ENCODE measurements at regions not wholly inside any gene's neighbourhood (a gene's known extent, or its start where the extent isn't known, plus 50 kb on each side); places are given as distances from the start of the nearest gene placed in this dataset.

- Histone ChIP-seq H4K20me1 (ENCODE audit: control insufficient read depth, extremely low read depth, insufficient read depth, low read length) (no peaks in the 10 kb centered on the region), H3K4me3 (replicated peaks in 1 of 4; ENCODE audit: control extremely low read depth in 1 of 4, insufficient read depth in 1 of 4, low read depth in 3 of 4, low read length in 4 of 4) (no peak overlapping the region), H3K9me3 (ENCODE audit: control insufficient read depth, insufficient read depth, low read depth, low read length) (no peaks in the 10 kb centered on the region), H3K79me2 (ENCODE audit: control insufficient read depth, insufficient read depth, low read length) (no peaks in the 10 kb centered on the region), H3K36me3 (ENCODE audit: control insufficient read depth, insufficient read depth, low read length) (no peaks in the 10 kb centered on the region), H3K27ac (ENCODE audit: insufficient read depth, low read length) (no peak overlapping the region), H3K4me1 (ENCODE audit: control insufficient read depth, extremely low read depth, insufficient read depth, low read length) (no peaks in the 10 kb centered on the region), H3K9ac (ENCODE audit: insufficient read depth, low read length) (no peak overlapping the region), H2AFZ (ENCODE audit: low read length) (no peak overlapping the region), H3K4me2 (ENCODE audit: extremely low read depth, insufficient read depth, low read length) (no peak overlapping the region), H3K27me3 (ENCODE audit: control insufficient read depth, insufficient read depth, low read length) (no peaks in the 10 kb centered on the region)
- TF ChIP-seq CTCF (conservative IDR thresholded peaks at IDR 0.05 in 1 of 2, IDR thresholded peaks at IDR 0.05 in 1 of 2; ENCODE audit: low read depth in 1 of 2, low read length in 2 of 2) (no peak), EZH2 (IDR thresholded peaks at IDR 0.05; ENCODE audit: low read length, missing control alignments) (no peak)
- no peak for DNase-seq (ENCODE audit: low read depth in 2 of 2)
These were observed 91.4 kb downstream of the SUDS3 start for GRCh38 chr12:118467641-118468305.

DNA sequence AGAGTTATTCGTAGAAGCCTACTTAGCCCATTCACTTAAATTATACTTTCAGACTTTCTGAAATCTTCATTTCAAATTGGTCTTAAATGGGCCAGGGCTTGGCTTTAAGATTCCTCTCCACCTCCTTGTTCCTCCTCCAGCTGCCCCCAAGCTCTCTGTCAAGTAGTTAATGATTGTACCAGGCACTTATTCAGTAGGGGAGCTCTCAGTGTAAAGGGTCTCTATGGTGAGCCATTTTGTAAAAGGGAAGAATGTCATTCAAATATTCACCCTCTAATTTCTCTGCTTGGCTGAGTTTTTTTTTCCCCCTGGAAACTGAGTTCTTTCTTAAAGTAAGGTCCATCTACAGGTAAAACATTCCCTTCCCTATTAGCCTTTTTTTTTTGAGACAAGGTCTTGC is 96.6 kb downstream of the SUDS3 start:
- no peaks in the 10 kb centered on the region for H4K20me1 ChIP-seq (ENCODE audit: control insufficient read depth, extremely low read depth, insufficient read depth, low read length)
- H3K9me3 ChIP-seq (ENCODE audit: control insufficient read depth, insufficient read depth, low read depth, low read length) = no peaks in the 10 kb centered on the region
- no peak for DNase-seq (ENCODE audit: low read depth in 2 of 2)
- H3K4me3 ChIP-seq (replicated peaks in 1 of 4; ENCODE audit: control extremely low read depth in 1 of 4, insufficient read depth in 1 of 4, low read depth in 3 of 4, low read length in 4 of 4) = no peak overlapping the region
- H3K9ac ChIP-seq (ENCODE audit: insufficient read depth, low read length) = no peak overlapping the region
- H3K4me1 ChIP-seq (ENCODE audit: control insufficient read depth, extremely low read depth, insufficient read depth, low read length) = no peaks in the 10 kb centered on the region
- no peaks in the 10 kb centered on the region for H3K27me3 ChIP-seq (ENCODE audit: control insufficient read depth, insufficient read depth, low read length)
- H2AFZ ChIP-seq (ENCODE audit: low read length) = no peak overlapping the region
- no peak overlapping the region for H3K27ac ChIP-seq (ENCODE audit: insufficient read depth, low read length)
- H3K79me2 ChIP-seq (ENCODE audit: control insufficient read depth, insufficient read depth, low read length) = no peaks in the 10 kb centered on the region
- TF ChIP-seq EZH2 (IDR thresholded peaks at IDR 0.05; ENCODE audit: low read length, missing control alignments) = no peak
- no peak for TF ChIP-seq CTCF (conservative IDR thresholded peaks at IDR 0.05 in 1 of 2, IDR thresholded peaks at IDR 0.05 in 1 of 2; ENCODE audit: low read depth in 1 of 2, low read length in 2 of 2)
- H3K36me3 ChIP-seq (ENCODE audit: control insufficient read depth, insufficient read depth, low read length) = no peaks in the 10 kb centered on the region
- no peak overlapping the region for H3K4me2 ChIP-seq (ENCODE audit: extremely low read depth, insufficient read depth, low read length)

- H2AFZ ChIP-seq (ENCODE audit: low read length) = no peak overlapping the region
- H4K20me1 ChIP-seq (ENCODE audit: control insufficient read depth, extremely low read depth, insufficient read depth, low read length) = no peaks in the 10 kb centered on the region
- no peaks in the 10 kb centered on the region for H3K4me1 ChIP-seq (ENCODE audit: control insufficient read depth, extremely low read depth, insufficient read depth, low read length)
- no peaks in the 10 kb centered on the region for H3K79me2 ChIP-seq (ENCODE audit: control insufficient read depth, insufficient read depth, low read length)
- DNase-seq (ENCODE audit: low read depth in 2 of 2) = no peak
- H3K9me3 ChIP-seq (ENCODE audit: control insufficient read depth, insufficient read depth, low read depth, low read length) = no peaks in the 10 kb centered on the region
- H3K4me3 ChIP-seq (replicated peaks in 1 of 4; ENCODE audit: control extremely low read depth in 1 of 4, insufficient read depth in 1 of 4, low read depth in 3 of 4, low read length in 4 of 4) = no peak overlapping the region
- H3K4me2 ChIP-seq (ENCODE audit: extremely low read depth, insufficient read depth, low read length) = no peak overlapping the region
- H3K27ac ChIP-seq (ENCODE audit: insufficient read depth, low read length) = no peak overlapping the region
- no peaks in the 10 kb centered on the region for H3K36me3 ChIP-seq (ENCODE audit: control insufficient read depth, insufficient read depth, low read length)
- no peak for TF ChIP-seq EZH2 (IDR thresholded peaks at IDR 0.05; ENCODE audit: low read length, missing control alignments)
- no peak for TF ChIP-seq CTCF (conservative IDR thresholded peaks at IDR 0.05 in 1 of 2, IDR thresholded peaks at IDR 0.05 in 1 of 2; ENCODE audit: low read depth in 1 of 2, low read length in 2 of 2)
- H3K27me3 ChIP-seq (ENCODE audit: control insufficient read depth, insufficient read depth, low read length) = no peaks in the 10 kb centered on the region
- H3K9ac ChIP-seq (ENCODE audit: insufficient read depth, low read length) = no peak overlapping the region
These were observed 103.9 kb downstream of the SUDS3 start for GRCh38 chr12:118480235-118480634.
